Epithelial cell of esophagus (primary cell): ENCODE measurements at regions not wholly inside any gene's neighbourhood (a gene's known extent, or its start where the extent isn't known, plus 50 kb on each side); places are given as distances from the start of the nearest gene placed in this dataset.

Source experiments
- DNase-seq: peaks from one replicate; pipeline ENCODE4 v3.0.0; 2010; ENCODE audit warnings: low read depth
- H3K4me3 ChIP-seq: 2 replicates; pipeline ENCODE4 v1.5.1; 2011; ENCODE audit warnings: mild to moderate bottlenecking, low read length, control low read depth
- TF ChIP-seq, protein P1 (sequence below): IDR thresholded peaks from 2 replicates; pipeline ENCODE4 v1.5.1; 2011; ENCODE audit warnings: low read depth, mild to moderate bottlenecking, low read length, control low read depth, inconsistent platforms; ENCODE audit not compliant: insufficient read depth; ENCODE audit errors: missing control alignments

DNA sequence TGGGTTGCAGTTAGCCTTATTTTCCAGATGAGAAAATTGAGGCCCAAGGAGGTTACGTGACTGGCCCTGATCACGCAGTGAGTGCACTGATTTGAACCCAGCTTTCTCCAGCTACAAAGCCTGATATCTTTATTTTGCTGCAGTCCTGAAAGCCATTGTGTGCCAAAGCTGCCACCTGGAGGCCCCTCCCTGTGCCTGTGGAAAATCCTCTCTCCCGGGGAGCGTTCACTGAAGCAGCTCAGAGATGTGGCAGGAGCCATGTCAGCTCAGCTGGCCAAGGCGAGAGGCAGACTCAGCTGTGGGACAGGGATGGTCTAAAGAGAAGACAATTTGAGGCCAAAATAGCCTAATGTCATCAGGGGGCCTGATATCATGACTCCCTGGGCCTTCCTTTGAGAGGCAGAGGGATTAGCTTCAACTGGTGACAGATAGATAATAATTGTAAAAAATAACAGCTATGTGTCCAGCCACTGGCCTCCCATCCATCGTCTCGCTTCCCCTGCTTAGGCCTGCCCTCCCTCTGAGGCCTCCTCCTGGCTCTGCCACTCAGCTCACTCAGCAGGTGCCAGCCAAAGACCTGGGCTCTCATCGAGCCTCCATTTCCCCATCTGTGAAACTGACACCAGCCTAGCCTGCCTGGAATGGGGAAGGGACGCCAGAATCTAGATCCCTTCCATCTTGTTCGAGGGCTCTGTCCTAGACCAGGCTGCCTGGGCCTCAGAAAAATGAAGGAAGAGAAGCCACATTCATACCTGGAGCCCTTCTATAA lies 74.3 kb upstream of the GGTA1 start:
- DNase-seq, result peak; percentile 25
- TF ChIP-seq, protein P1, sequence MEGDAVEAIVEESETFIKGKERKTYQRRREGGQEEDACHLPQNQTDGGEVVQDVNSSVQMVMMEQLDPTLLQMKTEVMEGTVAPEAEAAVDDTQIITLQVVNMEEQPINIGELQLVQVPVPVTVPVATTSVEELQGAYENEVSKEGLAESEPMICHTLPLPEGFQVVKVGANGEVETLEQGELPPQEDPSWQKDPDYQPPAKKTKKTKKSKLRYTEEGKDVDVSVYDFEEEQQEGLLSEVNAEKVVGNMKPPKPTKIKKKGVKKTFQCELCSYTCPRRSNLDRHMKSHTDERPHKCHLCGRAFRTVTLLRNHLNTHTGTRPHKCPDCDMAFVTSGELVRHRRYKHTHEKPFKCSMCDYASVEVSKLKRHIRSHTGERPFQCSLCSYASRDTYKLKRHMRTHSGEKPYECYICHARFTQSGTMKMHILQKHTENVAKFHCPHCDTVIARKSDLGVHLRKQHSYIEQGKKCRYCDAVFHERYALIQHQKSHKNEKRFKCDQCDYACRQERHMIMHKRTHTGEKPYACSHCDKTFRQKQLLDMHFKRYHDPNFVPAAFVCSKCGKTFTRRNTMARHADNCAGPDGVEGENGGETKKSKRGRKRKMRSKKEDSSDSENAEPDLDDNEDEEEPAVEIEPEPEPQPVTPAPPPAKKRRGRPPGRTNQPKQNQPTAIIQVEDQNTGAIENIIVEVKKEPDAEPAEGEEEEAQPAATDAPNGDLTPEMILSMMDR, result peak; percentile 45

DNA sequence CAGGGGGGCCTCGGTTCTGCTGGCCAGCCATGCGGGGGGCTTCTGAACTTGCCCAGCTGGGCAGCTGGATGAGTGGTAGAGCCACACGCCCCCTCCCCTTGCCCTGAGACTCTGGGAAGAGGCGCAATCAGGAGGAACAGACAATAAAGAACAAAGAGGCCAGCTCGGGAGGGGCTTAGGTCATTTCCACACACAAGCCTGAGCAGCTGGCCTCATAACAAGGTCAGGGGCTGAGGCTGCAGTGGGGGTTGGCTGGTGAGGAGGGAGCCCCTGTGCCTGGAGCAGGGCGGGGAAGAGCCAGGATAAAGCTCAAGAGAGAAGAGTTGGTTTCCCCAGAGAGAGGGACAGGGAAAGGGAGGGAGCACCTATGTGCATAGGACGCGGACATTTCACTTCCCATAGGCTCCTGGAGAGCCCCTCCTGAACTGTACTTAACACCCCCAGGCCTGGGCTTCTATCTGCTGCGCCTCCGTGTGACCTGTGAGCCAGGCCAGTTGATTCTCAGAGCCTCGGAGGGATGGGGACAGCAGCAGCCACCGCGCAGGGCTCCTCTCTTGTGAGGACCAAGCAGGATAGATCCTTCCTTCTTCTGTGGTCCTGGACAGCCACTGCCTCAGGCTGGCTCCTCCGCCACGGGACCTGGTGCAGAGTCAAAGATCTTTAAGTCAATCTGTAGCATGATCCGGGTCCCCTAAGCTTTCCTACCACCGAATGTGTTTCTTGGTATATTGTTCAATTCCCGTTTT lies 75.3 kb upstream of the GGTA1 start:
- DNase-seq, result no peak
- TF ChIP-seq, protein P1, result no peak

More for the DNA sequence above, 74.3 kb upstream of the GGTA1 start:
- no peak overlapping the region for H3K4me3 ChIP-seq

DNA sequence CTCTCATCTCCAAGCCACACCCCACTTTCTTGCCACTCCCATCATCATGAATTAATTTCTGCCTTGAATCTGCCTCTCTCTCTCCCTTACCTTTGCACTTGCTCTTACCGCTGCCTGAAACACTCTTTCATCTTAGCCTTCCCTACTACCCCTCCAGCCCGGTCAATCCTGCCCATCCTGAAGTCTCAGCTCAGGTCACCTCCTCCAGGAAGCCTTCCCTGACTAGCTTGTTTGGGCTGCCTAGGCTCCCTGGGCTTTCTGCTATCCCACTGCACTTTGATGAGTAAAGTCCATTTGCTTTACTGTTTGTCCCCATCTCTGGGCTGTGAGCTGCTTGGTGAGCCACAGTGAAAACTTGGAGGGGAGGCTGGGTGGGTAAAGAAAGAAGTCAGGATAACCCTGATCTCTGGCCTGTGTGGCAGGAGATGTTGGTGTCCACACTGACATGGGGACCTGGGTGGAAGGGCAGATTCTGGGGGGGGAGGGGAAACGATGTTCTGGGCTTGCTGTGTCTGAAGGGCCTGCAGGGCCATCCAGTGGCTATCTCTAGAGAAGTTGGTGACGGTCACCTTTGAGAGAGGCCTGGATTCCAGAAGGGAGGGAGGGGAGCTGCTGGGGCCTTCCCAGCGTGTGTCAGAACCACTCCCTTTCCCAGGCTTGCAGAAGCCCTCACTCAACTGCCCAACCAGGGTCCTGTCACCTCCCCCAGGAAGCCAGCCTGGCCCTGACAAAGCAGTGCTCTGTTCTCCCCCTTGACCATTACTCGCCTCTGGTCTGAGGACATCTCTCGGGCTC lies 75.0 kb upstream of the DAB2IP start:
- H3K4me3 ChIP-seq, result no peak overlapping the region
- TF ChIP-seq, protein P1, result no peak
- DNase-seq, result no peak

More for the DNA sequence above, 75.3 kb upstream of the GGTA1 start:
- H3K4me3 ChIP-seq, result no peak overlapping the region

DNA sequence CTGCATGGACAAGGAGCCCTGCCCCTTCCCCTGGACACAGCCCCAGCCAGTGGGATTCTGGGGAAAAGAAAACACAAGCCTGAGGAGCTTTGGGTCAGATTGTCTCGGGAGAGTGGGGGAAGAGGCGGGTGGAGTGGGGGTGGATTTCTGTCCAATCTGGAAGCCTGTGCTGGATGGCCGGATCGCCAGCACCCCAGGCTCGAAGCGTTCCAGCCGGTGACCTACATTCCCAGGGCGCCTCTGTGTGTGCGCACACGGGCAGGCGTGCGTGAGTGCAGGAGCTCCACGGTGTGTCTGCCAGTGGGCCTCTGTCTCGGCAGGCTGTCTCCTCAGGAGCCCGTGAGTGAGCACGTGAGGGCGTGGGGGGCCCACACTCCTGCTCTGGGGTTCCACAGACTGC lies 74.3 kb upstream of the DAB2IP start:
- TF ChIP-seq, protein P1, result no peak
- DNase-seq, result no peak
- no peak overlapping the region for H3K4me3 ChIP-seq

DNA sequence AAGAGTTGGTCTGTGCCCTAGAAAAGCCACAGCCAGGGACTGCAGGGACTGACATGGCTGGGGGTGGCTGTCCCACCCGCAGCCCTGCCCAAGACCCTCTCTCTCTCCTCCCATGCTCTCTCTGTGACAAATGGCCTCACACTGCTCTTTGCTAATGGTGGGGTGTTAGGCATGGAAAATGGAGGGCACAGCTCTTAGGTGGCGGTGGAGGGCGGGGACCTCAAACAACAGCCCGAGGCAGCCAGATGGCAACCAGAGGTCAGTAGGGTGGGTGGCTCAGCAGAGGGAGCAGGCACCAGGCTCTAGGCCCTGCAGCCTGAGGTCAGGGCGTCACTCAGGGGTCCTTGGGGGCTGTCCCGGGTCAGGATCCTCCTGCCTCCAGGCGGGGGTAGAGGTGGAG lies 73.9 kb upstream of the DAB2IP start:
- H3K4me3 ChIP-seq, result no peak overlapping the region
- TF ChIP-seq, protein P1, result no peak
- DNase-seq, result no peak

DNA sequence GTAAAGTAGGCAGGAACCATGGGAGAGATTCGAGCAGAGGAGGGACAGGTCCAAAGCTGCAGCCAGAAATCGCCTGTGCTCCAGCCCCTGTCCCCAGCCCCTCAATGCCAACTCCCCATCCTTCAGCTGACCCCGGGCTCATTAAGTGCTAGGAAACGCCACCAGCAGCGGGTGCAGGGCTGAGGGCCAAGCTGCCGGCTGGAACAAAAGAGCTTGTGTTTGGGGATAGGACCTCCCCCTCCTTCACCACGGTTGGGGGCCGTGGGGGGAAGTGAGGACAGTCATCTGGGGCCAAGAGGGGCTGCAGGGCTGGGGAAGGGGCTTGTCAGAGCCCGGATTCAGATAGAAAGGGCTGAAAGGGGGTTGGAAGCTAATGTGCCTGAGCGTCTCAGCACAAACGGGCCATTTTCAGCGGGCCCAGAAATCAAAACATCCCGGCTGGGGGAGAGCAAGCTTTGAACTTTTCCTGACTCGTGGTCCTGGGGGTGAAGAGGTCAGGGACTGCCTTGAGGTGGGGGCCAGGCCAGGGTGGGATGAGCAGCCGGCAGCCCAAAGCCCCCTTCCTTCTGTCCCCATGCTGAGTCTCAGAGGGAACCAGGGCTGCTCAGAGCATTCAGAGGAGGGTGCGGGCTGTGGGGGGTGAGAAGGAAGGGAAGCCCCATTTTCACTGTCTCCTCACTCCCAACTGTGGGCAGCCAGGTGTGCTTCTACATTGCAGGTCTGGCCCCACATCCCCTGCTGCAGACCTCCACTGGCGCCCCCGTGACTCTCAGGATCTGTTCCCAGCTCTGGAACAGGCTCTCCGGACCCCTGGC lies 69.4 kb upstream of the DAB2IP start:
- DNase-seq, result no peak
- H3K4me3 ChIP-seq, result no peak overlapping the region
- TF ChIP-seq, protein P1, result no peak
